ENCODE measurements at regions not wholly inside any gene's neighbourhood (a gene's known extent, or its start where the extent isn't known, plus 50 kb on each side); places are given as distances from the start of the nearest gene placed in this dataset.
"Not testable (repeated sequence)": the region's sequence is repeated elsewhere in the genome, so short reads cannot be mapped to it uniquely, and the experiment has no call there.

GRCh38 chr2:8141780-8142179 is 540.1 kb upstream of the ID2 start:
- DNase-seq = no peak
- Mint-ChIP-seq H3K9me3 (no peaks in the 10 kb centered on the region), H3K36me3 (ENCODE audit: low read depth) (no peaks in the 10 kb centered on the region), H3K4me1 (ENCODE audit: low read depth) (no peaks in the 10 kb centered on the region), H3K27ac (no peak overlapping the region), H3K27me3 (ENCODE audit: low read depth) (no peaks in the 10 kb centered on the region), H3K4me3 (no peak overlapping the region)
- intact Hi-C loops (cut with micrococcal nuclease) = no loop called here
- CTCF ChIA-PET = interaction anchor here (1.0 kb wide), 1 partner anchor 470 kb away, joined by 3 read pairs; no protein-coding TSS in a partner anchor

GRCh38 chr2:8142461-8142860 is 539.4 kb upstream of the ID2 start:
- Mint-ChIP-seq H3K9me3 (no peaks in the 10 kb centered on the region), H3K4me3 (no peak overlapping the region), H3K4me1 (ENCODE audit: low read depth) (no peaks in the 10 kb centered on the region), H3K36me3 (ENCODE audit: low read depth) (no peaks in the 10 kb centered on the region), H3K27ac (no peak overlapping the region), H3K27me3 (ENCODE audit: low read depth) (no peaks in the 10 kb centered on the region)
- CTCF ChIA-PET = interaction anchor here (1.0 kb wide), 1 partner anchor 471 kb away, joined by 3 read pairs; no protein-coding TSS in a partner anchor
- DNase-seq = no peak
- intact Hi-C loops (cut with micrococcal nuclease) = no loop called here

GRCh38 chr2:8144131-8144631 is 537.7 kb upstream of the ID2 start:
- CTCF ChIA-PET = no interaction called here

GRCh38 chr2:8144785-8145184 is 537.1 kb upstream of the ID2 start:
- no peaks in the 10 kb centered on the region for H3K4me1 Mint-ChIP-seq (ENCODE audit: low read depth)
- no peak overlapping the region for H3K4me3 Mint-ChIP-seq
- DNase-seq = no peak
- intact Hi-C loops (cut with micrococcal nuclease) = no loop called here
- CTCF ChIA-PET = no interaction called here
- no peaks in the 10 kb centered on the region for H3K27me3 Mint-ChIP-seq (ENCODE audit: low read depth)
- H3K27ac Mint-ChIP-seq = no peak overlapping the region
- no peaks in the 10 kb centered on the region for H3K36me3 Mint-ChIP-seq (ENCODE audit: low read depth)
- no peaks in the 10 kb centered on the region for H3K9me3 Mint-ChIP-seq

More at GRCh38 chr2:8144131-8144631, 537.7 kb upstream of the ID2 start:
- no peaks in the 10 kb centered on the region for H3K4me1 Mint-ChIP-seq (ENCODE audit: low read depth)
- H3K4me3 Mint-ChIP-seq = no peak overlapping the region
- H3K27ac Mint-ChIP-seq = no peak overlapping the region
- no peaks in the 10 kb centered on the region for H3K9me3 Mint-ChIP-seq
- no peaks in the 10 kb centered on the region for H3K36me3 Mint-ChIP-seq (ENCODE audit: low read depth)
- DNase-seq = no peak
- H3K27me3 Mint-ChIP-seq (ENCODE audit: low read depth) = no peaks in the 10 kb centered on the region
- intact Hi-C loops (cut with micrococcal nuclease) = no loop called here

GRCh38 chr2:8145375-8145774 is 536.5 kb upstream of the ID2 start:
- H3K4me1 Mint-ChIP-seq (ENCODE audit: low read depth); DNase-seq; H3K4me3 Mint-ChIP-seq; H3K9me3 Mint-ChIP-seq; H3K27ac Mint-ChIP-seq; intact Hi-C loops (cut with micrococcal nuclease); CTCF ChIA-PET; H3K36me3 Mint-ChIP-seq (ENCODE audit: low read depth); H3K27me3 Mint-ChIP-seq (ENCODE audit: low read depth): not testable (repeated sequence)

- intact Hi-C loops (cut with micrococcal nuclease) = no loop called here
- H3K9me3 Mint-ChIP-seq = no peaks in the 10 kb centered on the region
- H3K27ac Mint-ChIP-seq = no peak overlapping the region
- CTCF ChIA-PET = no interaction called here
- DNase-seq = no peak
- H3K36me3 Mint-ChIP-seq (ENCODE audit: low read depth) = no peaks in the 10 kb centered on the region
- H3K4me3 Mint-ChIP-seq = no peak overlapping the region
- H3K27me3 Mint-ChIP-seq (ENCODE audit: low read depth) = no peaks in the 10 kb centered on the region
- H3K4me1 Mint-ChIP-seq (ENCODE audit: low read depth) = no peaks in the 10 kb centered on the region
Observed at GRCh38 chr2:8146132-8147005, 535.5 kb upstream of the ID2 start.

GRCh38 chr2:8148260-8149006 is 533.4 kb upstream of the ID2 start:
- intact Hi-C loops (cut with micrococcal nuclease) = no loop called here
- H3K4me3 Mint-ChIP-seq = no peak overlapping the region
- CTCF ChIA-PET = interaction anchor here (0.6 kb wide), 1 partner anchor 227 kb away, joined by 3 read pairs; no protein-coding TSS in a partner anchor
- H3K4me1 Mint-ChIP-seq (ENCODE audit: low read depth) = no peaks in the 10 kb centered on the region
- H3K9me3 Mint-ChIP-seq = no peaks in the 10 kb centered on the region
- no peaks in the 10 kb centered on the region for H3K27me3 Mint-ChIP-seq (ENCODE audit: low read depth)
- no peak for DNase-seq
- H3K27ac Mint-ChIP-seq = no peak overlapping the region
- no peaks in the 10 kb centered on the region for H3K36me3 Mint-ChIP-seq (ENCODE audit: low read depth)

- CTCF ChIA-PET = interaction anchor here (0.6 kb wide), 1 partner anchor 226 kb away, joined by 3 read pairs; no protein-coding TSS in a partner anchor
- H3K4me1 Mint-ChIP-seq (ENCODE audit: low read depth) = no peaks in the 10 kb centered on the region
- no peak overlapping the region for H3K27ac Mint-ChIP-seq
- H3K4me3 Mint-ChIP-seq = no peak overlapping the region
- intact Hi-C loops (cut with micrococcal nuclease) = no loop called here
- H3K36me3 Mint-ChIP-seq (ENCODE audit: low read depth) = no peaks in the 10 kb centered on the region
- no peaks in the 10 kb centered on the region for H3K27me3 Mint-ChIP-seq (ENCODE audit: low read depth)
- DNase-seq = no peak
- H3K9me3 Mint-ChIP-seq = no peaks in the 10 kb centered on the region
Observed at GRCh38 chr2:8149007-8149405, 532.9 kb upstream of the ID2 start.

- H3K4me1 Mint-ChIP-seq (ENCODE audit: low read depth) = peaks cover 8% of the 10 kb centered on the region
- no peaks in the 10 kb centered on the region for H3K27me3 Mint-ChIP-seq (ENCODE audit: low read depth)
- peaks cover 7% of the 10 kb centered on the region for H3K9me3 Mint-ChIP-seq
- intact Hi-C loops (cut with micrococcal nuclease) = no loop called here
- no peak overlapping the region for H3K4me3 Mint-ChIP-seq
- CTCF ChIA-PET = no interaction called here
- no peak for DNase-seq
- peaks cover 4% of the 10 kb centered on the region for H3K36me3 Mint-ChIP-seq (ENCODE audit: low read depth)
- H3K27ac Mint-ChIP-seq = no peak overlapping the region
Observed at GRCh38 chr2:8149985-8150539, 531.8 kb upstream of the ID2 start.

GRCh38 chr2:8151888-8152287 is 530.0 kb upstream of the ID2 start:
- Mint-ChIP-seq H3K4me1 (ENCODE audit: low read depth) (peaks cover 16% of the 10 kb centered on the region), H3K27ac (no peak overlapping the region), H3K27me3 (ENCODE audit: low read depth) (no peaks in the 10 kb centered on the region), H3K36me3 (ENCODE audit: low read depth) (peaks cover 4% of the 10 kb centered on the region), H3K4me3 (no peak overlapping the region), H3K9me3 (peaks cover 18% of the 10 kb centered on the region)
- intact Hi-C loops (cut with micrococcal nuclease) = no loop called here
- DNase-seq = no peak
- CTCF ChIA-PET = no interaction called here

- H3K36me3 Mint-ChIP-seq (ENCODE audit: low read depth) = peaks cover 4% of the 10 kb centered on the region
- CTCF ChIA-PET = no interaction called here
- no peak for DNase-seq
- H3K27me3 Mint-ChIP-seq (ENCODE audit: low read depth) = no peaks in the 10 kb centered on the region
- intact Hi-C loops (cut with micrococcal nuclease) = no loop called here
- H3K4me1 Mint-ChIP-seq (ENCODE audit: low read depth) = peaks cover 16% of the 10 kb centered on the region
- H3K9me3 Mint-ChIP-seq = peaks cover 18% of the 10 kb centered on the region
- H3K27ac Mint-ChIP-seq = no peak overlapping the region
- no peak overlapping the region for H3K4me3 Mint-ChIP-seq
Observed at GRCh38 chr2:8152392-8153257, 529.2 kb upstream of the ID2 start.

- DNase-seq = no peak
- peaks cover 16% of the 10 kb centered on the region for H3K4me1 Mint-ChIP-seq (ENCODE audit: low read depth)
- CTCF ChIA-PET = no interaction called here
- H3K27me3 Mint-ChIP-seq (ENCODE audit: low read depth) = no peaks in the 10 kb centered on the region
- H3K36me3 Mint-ChIP-seq (ENCODE audit: low read depth) = peaks cover 4% of the 10 kb centered on the region
- H3K9me3 Mint-ChIP-seq = peaks cover 21% of the 10 kb centered on the region
- intact Hi-C loops (cut with micrococcal nuclease) = no loop called here
- H3K27ac Mint-ChIP-seq = no peak overlapping the region
- H3K4me3 Mint-ChIP-seq = no peak overlapping the region
Observed at GRCh38 chr2:8153258-8153718, 528.6 kb upstream of the ID2 start.

All from activated naive CD4-positive, alpha-beta T cell treated with anti-CD3 and anti-CD28 coated beads for 36 hours (primary cell).